HepG2 (cell line): ENCODE measurements at regions not wholly inside any gene's neighbourhood (a gene's known extent, or its start where the extent isn't known, plus 50 kb on each side); places are given as distances from the start of the nearest gene placed in this dataset.
A peak's percentile ranks its signal among the peaks of the same experiment; 100 is the strongest.

ENCODE experiments used
- ARHGAP35 ChIP-seq: sonication (generic); formaldehyde crosslinking; IDR thresholded peaks from 2 replicates; pipeline ENCODE4 v1.9.0; 2022; ENCODE audit warnings: mild to moderate bottlenecking, inconsistent platforms, moderate library complexity, missing genetic modification reagents, borderline replicate concordance
- MAFK ChIP-seq, 2 experiments: IDR thresholded peaks in 1 of 2; conservative IDR thresholded peaks in 1 of 2; 2 replicates each; pipeline ENCODE4 v1.6.1; 2011; ENCODE audit warnings: improper control_type of control experiment in 2 of 2, low read length in 2 of 2
- MXD4 ChIP-seq: IDR thresholded peaks from 2 replicates; pipeline ENCODE4 v1.6.1; 2016; ENCODE audit warnings: mild to moderate bottlenecking, missing biosample characterization, missing genetic modification reagents
- NR2C2 ChIP-seq: sonication (generic); formaldehyde crosslinking; IDR thresholded peaks from 2 replicates; pipeline ENCODE4 v1.4.0; 2020; ENCODE audit warnings: missing genetic modification reagents, mild to moderate bottlenecking, moderate library complexity, borderline replicate concordance
- RBFOX2 ChIP-seq: fragments of 200-400 bp; formaldehyde crosslinking; IDR thresholded peaks from 2 replicates; pipeline ENCODE4 v1.6.1; 2017; ENCODE audit warnings: low read depth, mild to moderate bottlenecking, low read length
- TF ChIP-seq, protein P1 (sequence below), 2 experiments: sonication (generic) in 1 of 2; formaldehyde crosslinking in 1 of 2; IDR thresholded peaks; 2 replicates each; pipeline versions ENCODE4 v1.4.0 to v1.6.1; 2016 to 2020; ENCODE audit warnings: borderline replicate concordance in 1 of 2, low read depth in 1 of 2, mild to moderate bottlenecking in 1 of 2, missing genetic modification reagents in 1 of 2
- TF ChIP-seq, protein P2 (sequence below): sonication (generic); formaldehyde crosslinking; IDR thresholded peaks from 2 replicates; pipeline ENCODE4 v1.5.1; 2020; ENCODE audit warnings: mild to moderate bottlenecking, missing genetic modification reagents, borderline replicate concordance
- TF ChIP-seq, protein P3 (sequence below): sonication (generic); formaldehyde crosslinking; IDR thresholded peaks from 2 replicates; pipeline ENCODE4 v1.8.1; 2023; ENCODE audit warnings: mild to moderate bottlenecking, missing genetic modification reagents, borderline replicate concordance
- TF ChIP-seq, protein P4 (sequence below): sonication (generic); IDR thresholded peaks from 2 replicates; pipeline ENCODE4 v1.6.1; 2016; ENCODE audit warnings: low read depth, borderline replicate concordance

DNA sequence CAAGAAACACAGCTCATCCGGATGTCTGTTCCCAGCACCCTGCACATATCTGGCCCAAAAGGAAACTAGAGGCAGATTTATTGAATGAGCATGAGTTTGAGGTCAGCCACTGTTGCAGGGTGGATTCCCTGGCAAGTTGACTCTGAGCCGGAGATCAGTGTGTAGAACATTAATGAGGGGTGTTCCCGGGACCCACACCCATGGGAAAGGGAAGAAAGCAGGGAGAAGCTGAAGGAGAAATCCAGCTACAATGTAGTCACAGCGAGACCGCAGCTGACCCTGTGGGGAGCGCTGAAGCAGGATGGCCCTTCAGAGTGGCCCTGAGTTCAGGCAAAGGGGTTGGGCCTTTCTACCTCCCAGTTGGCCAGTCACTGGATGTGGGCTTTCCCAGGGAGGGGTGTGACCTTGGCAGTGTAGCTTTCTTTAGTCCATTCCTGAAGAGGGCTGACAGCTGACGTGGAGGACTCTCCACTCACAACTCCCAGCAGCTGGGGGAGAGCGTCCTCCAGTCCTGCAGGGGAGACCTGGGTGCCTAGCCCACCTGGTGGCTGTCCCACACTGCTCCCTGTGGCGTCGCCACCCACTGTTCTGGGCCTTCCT is 324.2 kb upstream of the ZMIZ1 start (continued):
- TF ChIP-seq, protein P1, sequence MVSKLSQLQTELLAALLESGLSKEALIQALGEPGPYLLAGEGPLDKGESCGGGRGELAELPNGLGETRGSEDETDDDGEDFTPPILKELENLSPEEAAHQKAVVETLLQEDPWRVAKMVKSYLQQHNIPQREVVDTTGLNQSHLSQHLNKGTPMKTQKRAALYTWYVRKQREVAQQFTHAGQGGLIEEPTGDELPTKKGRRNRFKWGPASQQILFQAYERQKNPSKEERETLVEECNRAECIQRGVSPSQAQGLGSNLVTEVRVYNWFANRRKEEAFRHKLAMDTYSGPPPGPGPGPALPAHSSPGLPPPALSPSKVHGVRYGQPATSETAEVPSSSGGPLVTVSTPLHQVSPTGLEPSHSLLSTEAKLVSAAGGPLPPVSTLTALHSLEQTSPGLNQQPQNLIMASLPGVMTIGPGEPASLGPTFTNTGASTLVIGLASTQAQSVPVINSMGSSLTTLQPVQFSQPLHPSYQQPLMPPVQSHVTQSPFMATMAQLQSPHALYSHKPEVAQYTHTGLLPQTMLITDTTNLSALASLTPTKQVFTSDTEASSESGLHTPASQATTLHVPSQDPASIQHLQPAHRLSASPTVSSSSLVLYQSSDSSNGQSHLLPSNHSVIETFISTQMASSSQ (IDR thresholded peaks at IDR 0.05; ENCODE audit: low read depth) = no peak
- TF ChIP-seq, protein P1 (CRISPR knock-in tag; IDR thresholded peaks at IDR 0.05; ENCODE audit: borderline replicate concordance) = no peak
- TF ChIP-seq MAFK (conservative IDR thresholded peaks at IDR 0.05 in 1 of 2, IDR thresholded peaks at IDR 0.05 in 1 of 2; ENCODE audit: low read length in 2 of 2) (no peak), NR2C2 (CRISPR knock-in tag) (no peak), MXD4 (CRISPR knock-in tag) (no peak), RBFOX2 (no peak), ARHGAP35 (CRISPR knock-in tag) (no peak)
- TF ChIP-seq, protein P2, sequence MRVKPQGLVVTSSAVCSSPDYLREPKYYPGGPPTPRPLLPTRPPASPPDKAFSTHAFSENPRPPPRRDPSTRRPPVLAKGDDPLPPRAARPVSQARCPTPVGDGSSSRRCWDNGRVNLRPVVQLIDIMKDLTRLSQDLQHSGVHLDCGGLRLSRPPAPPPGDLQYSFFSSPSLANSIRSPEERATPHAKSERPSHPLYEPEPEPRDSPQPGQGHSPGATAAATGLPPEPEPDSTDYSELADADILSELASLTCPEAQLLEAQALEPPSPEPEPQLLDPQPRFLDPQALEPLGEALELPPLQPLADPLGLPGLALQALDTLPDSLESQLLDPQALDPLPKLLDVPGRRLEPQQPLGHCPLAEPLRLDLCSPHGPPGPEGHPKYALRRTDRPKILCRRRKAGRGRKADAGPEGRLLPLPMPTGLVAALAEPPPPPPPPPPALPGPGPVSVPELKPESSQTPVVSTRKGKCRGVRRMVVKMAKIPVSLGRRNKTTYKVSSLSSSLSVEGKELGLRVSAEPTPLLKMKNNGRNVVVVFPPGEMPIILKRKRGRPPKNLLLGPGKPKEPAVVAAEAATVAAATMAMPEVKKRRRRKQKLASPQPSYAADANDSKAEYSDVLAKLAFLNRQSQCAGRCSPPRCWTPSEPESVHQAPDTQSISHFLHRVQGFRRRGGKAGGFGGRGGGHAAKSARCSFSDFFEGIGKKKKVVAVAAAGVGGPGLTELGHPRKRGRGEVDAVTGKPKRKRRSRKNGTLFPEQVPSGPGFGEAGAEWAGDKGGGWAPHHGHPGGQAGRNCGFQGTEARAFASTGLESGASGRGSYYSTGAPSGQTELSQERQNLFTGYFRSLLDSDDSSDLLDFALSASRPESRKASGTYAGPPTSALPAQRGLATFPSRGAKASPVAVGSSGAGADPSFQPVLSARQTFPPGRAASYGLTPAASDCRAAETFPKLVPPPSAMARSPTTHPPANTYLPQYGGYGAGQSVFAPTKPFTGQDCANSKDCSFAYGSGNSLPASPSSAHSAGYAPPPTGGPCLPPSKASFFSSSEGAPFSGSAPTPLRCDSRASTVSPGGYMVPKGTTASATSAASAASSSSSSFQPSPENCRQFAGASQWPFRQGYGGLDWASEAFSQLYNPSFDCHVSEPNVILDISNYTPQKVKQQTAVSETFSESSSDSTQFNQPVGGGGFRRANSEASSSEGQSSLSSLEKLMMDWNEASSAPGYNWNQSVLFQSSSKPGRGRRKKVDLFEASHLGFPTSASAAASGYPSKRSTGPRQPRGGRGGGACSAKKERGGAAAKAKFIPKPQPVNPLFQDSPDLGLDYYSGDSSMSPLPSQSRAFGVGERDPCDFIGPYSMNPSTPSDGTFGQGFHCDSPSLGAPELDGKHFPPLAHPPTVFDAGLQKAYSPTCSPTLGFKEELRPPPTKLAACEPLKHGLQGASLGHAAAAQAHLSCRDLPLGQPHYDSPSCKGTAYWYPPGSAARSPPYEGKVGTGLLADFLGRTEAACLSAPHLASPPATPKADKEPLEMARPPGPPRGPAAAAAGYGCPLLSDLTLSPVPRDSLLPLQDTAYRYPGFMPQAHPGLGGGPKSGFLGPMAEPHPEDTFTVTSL (CRISPR knock-in tag) = 0 out of 2 replicates have a peak, but pooled peaks have one; percentile 14
- TF ChIP-seq, protein P3, sequence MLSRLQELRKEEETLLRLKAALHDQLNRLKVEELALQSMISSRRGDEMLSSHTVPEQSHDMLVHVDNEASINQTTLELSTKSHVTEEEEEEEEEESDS = no peak
- TF ChIP-seq, protein P4, sequence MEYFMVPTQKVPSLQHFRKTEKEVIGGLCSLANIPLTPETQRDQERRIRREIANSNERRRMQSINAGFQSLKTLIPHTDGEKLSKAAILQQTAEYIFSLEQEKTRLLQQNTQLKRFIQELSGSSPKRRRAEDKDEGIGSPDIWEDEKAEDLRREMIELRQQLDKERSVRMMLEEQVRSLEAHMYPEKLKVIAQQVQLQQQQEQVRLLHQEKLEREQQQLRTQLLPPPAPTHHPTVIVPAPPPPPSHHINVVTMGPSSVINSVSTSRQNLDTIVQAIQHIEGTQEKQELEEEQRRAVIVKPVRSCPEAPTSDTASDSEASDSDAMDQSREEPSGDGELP = peak; percentile 11; the same call in 1 of the 2 replicates
